ENCODE measurements at regions not wholly inside any gene's neighbourhood (a gene's known extent, or its start where the extent isn't known, plus 50 kb on each side); places are given as distances from the start of the nearest gene placed in this dataset.

- Mint-ChIP-seq H3K27ac (no peak overlapping the region), H3K9me3 (no peaks in the 10 kb centered on the region), H3K4me3 (peak overlapping the region; percentile 8; the same call in 1 of the 2 replicates), H3K27me3 (ENCODE audit: insufficient read depth) (peaks cover 24% of the 10 kb centered on the region), H3K36me3 (ENCODE audit: low read depth) (no peaks in the 10 kb centered on the region), H3K4me1 (ENCODE audit: low read depth) (no peaks in the 10 kb centered on the region)
- no peak for DNase-seq
- TF ChIP-seq CTCF (IDR thresholded peaks at IDR 0.05): no peak
Measured at GRCh38 chr1:143691971-143692529, 279.7 kb downstream of the FAM72C start.

- Mint-ChIP-seq H3K4me1 (ENCODE audit: low read depth) (no peaks in the 10 kb centered on the region), H3K9me3 (no peaks in the 10 kb centered on the region), H3K36me3 (ENCODE audit: low read depth) (no peaks in the 10 kb centered on the region), H3K4me3 (no peak overlapping the region), H3K27ac (no peak overlapping the region), H3K27me3 (ENCODE audit: insufficient read depth) (peaks cover 24% of the 10 kb centered on the region)
- TF ChIP-seq CTCF (IDR thresholded peaks at IDR 0.05): no peak
- peak; percentile 30 for DNase-seq
Measured at GRCh38 chr1:143691400-143691891, 280.3 kb downstream of the FAM72C start.

- no peak overlapping the region for H3K27ac Mint-ChIP-seq
- H3K4me3 Mint-ChIP-seq: no peak overlapping the region
- no peaks in the 10 kb centered on the region for H3K9me3 Mint-ChIP-seq
- H3K4me1 Mint-ChIP-seq (ENCODE audit: low read depth): no peaks in the 10 kb centered on the region
- DNase-seq: no peak
- H3K27me3 Mint-ChIP-seq (ENCODE audit: insufficient read depth): peaks cover 17% of the 10 kb centered on the region
- H3K36me3 Mint-ChIP-seq (ENCODE audit: low read depth): no peaks in the 10 kb centered on the region
- no peak for TF ChIP-seq CTCF (IDR thresholded peaks at IDR 0.05)
Measured at GRCh38 chr1:143689781-143690180, 282.0 kb downstream of the FAM72C start.

- no peak for DNase-seq
- H3K27me3 Mint-ChIP-seq (ENCODE audit: insufficient read depth): peaks cover 7% of the 10 kb centered on the region
- no peaks in the 10 kb centered on the region for H3K4me1 Mint-ChIP-seq (ENCODE audit: low read depth)
- H3K36me3 Mint-ChIP-seq (ENCODE audit: low read depth): no peaks in the 10 kb centered on the region
- H3K4me3 Mint-ChIP-seq: no peak overlapping the region
- H3K27ac Mint-ChIP-seq: no peak overlapping the region
- no peak for TF ChIP-seq CTCF (IDR thresholded peaks at IDR 0.05)
- no peaks in the 10 kb centered on the region for H3K9me3 Mint-ChIP-seq
Measured at GRCh38 chr1:143680304-143680703, 291.5 kb downstream of the FAM72C start.

- no peaks in the 10 kb centered on the region for H3K36me3 Mint-ChIP-seq (ENCODE audit: low read depth)
- no peaks in the 10 kb centered on the region for H3K9me3 Mint-ChIP-seq
- H3K4me3 Mint-ChIP-seq: no peak overlapping the region
- no peak for TF ChIP-seq CTCF (IDR thresholded peaks at IDR 0.05)
- H3K4me1 Mint-ChIP-seq (ENCODE audit: low read depth): no peaks in the 10 kb centered on the region
- H3K27me3 Mint-ChIP-seq (ENCODE audit: insufficient read depth): peaks cover 15% of the 10 kb centered on the region
- H3K27ac Mint-ChIP-seq: no peak overlapping the region
- DNase-seq: no peak
Measured at GRCh38 chr1:143672983-143673382, 298.8 kb downstream of the FAM72C start.

Measured in HFFc6 (cell line).